HG02981 (cell line): ENCODE measurements at regions not wholly inside any gene's neighbourhood (a gene's known extent, or its start where the extent isn't known, plus 50 kb on each side); places are given as distances from the start of the nearest gene placed in this dataset.

Experiments
- ATAC-seq: cut with Tn5 transposase; IDR thresholded peaks from one replicate; pipeline ENCODE4 v1.9.1; 2021; ENCODE audit warnings: mild to moderate bottlenecking, moderate library complexity; ENCODE audit not compliant: unreplicated experiment

DNA sequence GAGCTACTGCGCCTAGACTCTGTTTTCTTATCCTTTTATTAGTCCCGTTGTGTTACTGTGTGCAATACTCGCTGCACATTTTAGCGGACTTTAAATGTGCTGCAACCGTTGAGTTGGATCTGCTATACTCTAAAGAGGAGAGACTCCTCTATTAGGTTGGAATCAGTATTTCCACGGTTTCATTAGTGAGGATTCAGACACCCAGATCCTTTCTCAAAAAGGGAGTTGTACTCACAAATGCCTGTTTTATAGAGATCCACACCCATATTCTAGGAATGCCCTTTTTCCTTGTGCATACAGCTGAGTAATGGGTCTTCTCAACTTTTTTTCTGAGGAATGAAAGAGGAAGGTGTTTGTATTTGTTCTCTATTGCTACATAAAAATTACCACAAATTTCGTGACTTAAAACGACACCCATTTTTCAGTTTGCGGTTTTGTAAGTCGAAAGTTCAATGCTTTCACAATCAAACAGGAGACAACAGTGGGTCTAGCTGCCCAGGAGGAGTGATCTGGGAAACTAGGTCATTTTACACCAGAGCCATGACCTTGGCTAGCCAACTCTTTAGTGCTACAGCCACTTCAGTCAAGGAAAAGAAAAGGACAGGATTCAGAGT, 52.8 kb upstream of the SLC44A1 start:
- no peak for ATAC-seq

GRCh38 chr9:105193560-105193959, 50.9 kb upstream of the SLC44A1 start:
- ATAC-seq: no peak

DNA sequence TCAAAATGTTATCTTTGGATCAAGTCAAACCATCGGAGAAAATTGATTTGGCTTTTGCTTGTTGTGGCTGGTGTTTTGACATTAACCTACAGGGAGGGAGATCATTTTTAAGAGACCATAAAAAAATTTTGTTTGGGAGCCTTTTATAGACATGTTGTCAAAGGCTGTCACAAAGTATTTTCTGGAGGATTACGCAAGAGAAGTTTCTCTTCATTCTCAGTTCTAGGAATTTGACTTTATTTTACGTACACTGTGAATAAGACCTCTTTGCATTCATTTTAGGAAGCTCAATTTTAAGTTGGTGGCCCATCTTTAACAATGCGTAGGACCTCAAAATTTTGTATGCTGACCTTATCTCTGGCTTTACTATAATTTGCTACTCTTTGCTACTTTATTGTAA, 50.2 kb upstream of the SLC44A1 start:
- no peak for ATAC-seq
